ENCODE measurements at regions not wholly inside any gene's neighbourhood (a gene's known extent, or its start where the extent isn't known, plus 50 kb on each side); places are given as distances from the start of the nearest gene placed in this dataset.

DNA sequence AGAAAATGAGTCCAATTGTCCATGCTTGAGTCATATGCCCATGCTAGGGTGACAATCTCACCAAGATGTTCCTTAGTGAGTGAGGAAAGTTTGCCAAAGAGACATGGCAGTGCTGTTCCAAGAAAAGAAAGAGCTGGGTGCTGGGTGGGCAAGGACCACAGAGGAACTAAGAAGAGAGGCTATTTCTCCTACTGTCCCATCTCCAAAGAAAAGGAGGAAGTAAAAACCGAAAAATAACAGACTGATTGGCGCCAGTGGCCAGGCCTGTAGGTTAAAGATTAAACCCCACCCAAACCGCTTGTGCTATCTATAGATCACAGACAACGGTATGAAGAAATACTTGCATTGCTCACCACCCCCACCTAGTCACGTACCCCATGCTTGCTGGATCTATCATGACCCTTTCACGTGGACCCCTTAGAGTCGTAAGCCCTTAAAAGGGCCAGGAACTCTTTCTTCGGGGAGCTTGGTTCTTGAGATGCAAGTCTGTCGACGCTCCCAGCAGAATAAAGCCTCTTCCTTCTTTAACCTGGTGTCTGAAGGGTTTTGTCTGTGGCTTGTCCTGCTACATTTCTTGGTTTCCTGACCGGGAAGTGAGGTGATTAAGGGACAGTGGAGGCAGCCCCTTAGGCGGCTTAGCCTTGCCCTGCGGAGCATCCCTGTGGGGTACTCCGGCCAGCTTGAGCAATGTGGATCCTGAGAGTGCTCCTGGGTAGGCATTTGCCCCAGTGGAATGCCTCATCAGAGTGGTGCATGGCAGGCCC, 606.5 kb downstream of the UQCRFS1 start:
- Mint-ChIP-seq H3K27me3 (ENCODE audit: low read depth) (no peaks in the 10 kb centered on the region), H3K4me1 (peaks cover 6% of the 10 kb centered on the region), H3K9me3 (peaks cover 28% of the 10 kb centered on the region), H3K27ac (no peak overlapping the region), H3K36me3 (peaks cover 40% of the 10 kb centered on the region), H3K4me3 (no peak overlapping the region)
- TF ChIP-seq PRDM15 (CRISPR knock-in tag; IDR thresholded peaks at IDR 0.05) = no peak
- ChIA-PET CTCF (no interaction called here), POLR2A (no interaction called here)
- ATAC-seq (no peak), DNase-seq (ENCODE audit: low spot score) (no peak)

DNA sequence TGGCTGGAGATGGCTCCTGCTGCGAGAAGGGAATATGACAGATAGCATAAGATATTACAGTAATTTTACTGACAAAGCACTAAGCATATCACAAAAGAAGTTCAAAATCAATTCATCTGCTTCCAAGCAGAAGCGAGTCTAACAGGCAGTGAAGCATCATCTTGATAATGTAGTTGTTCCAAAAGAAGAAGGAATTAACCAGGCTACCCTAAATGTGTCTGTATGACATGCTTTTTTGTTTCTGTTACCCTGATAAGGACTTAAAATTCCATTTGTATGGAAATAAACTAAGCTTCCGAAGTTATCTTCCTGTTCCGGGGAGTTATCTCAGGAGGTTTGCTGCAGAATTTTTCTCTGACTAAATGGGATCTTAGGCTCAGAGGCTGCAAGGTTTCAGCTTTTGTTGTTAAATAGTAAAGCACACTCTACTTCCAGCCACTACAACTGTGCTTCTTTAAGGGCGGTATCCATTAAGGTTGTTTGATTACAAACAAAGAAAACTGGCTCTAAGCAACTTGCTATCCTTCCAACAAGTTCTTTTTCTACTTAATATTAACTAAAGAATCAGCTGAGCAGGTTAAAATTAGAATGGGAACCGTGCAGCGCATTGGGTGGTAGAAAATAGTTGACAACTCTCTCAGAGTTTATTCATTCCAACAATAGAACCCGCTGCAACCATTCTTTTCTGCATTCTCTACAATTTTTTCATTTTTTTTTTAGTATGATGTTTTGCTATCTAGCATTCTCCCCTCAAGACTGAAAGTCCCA, 607.3 kb downstream of the UQCRFS1 start:
- DNase-seq (ENCODE audit: low spot score) (no peak), ATAC-seq (no peak)
- peaks cover 28% of the 10 kb centered on the region for H3K9me3 Mint-ChIP-seq
- no peak overlapping the region for H3K27ac Mint-ChIP-seq
- POLR2A ChIA-PET = no interaction called here
- peaks cover 40% of the 10 kb centered on the region for H3K36me3 Mint-ChIP-seq
- H3K4me1 Mint-ChIP-seq = no peaks in the 10 kb centered on the region
- no peaks in the 10 kb centered on the region for H3K27me3 Mint-ChIP-seq (ENCODE audit: low read depth)
- TF ChIP-seq ZNF671 (CRISPR knock-in tag; IDR thresholded peaks at IDR 0.05) (no peak), ZNF232 (CRISPR knock-in tag; IDR thresholded peaks at IDR 0.05) (no peak), SP1 (CRISPR knock-in tag; conservative IDR thresholded peaks at IDR 0.05) (no peak), ESRRA (CRISPR knock-in tag; IDR thresholded peaks at IDR 0.05; ENCODE audit: borderline replicate concordance) (no peak), KAT7 (CRISPR knock-in tag; IDR thresholded peaks at IDR 0.05; ENCODE audit: borderline replicate concordance) (no peak), GABPB1 (CRISPR knock-in tag; IDR thresholded peaks at IDR 0.05) (no peak)
- TF ChIP-seq, protein P1, sequence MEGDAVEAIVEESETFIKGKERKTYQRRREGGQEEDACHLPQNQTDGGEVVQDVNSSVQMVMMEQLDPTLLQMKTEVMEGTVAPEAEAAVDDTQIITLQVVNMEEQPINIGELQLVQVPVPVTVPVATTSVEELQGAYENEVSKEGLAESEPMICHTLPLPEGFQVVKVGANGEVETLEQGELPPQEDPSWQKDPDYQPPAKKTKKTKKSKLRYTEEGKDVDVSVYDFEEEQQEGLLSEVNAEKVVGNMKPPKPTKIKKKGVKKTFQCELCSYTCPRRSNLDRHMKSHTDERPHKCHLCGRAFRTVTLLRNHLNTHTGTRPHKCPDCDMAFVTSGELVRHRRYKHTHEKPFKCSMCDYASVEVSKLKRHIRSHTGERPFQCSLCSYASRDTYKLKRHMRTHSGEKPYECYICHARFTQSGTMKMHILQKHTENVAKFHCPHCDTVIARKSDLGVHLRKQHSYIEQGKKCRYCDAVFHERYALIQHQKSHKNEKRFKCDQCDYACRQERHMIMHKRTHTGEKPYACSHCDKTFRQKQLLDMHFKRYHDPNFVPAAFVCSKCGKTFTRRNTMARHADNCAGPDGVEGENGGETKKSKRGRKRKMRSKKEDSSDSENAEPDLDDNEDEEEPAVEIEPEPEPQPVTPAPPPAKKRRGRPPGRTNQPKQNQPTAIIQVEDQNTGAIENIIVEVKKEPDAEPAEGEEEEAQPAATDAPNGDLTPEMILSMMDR (IDR thresholded peaks at IDR 0.05) = no peak
- TF ChIP-seq, protein P2, sequence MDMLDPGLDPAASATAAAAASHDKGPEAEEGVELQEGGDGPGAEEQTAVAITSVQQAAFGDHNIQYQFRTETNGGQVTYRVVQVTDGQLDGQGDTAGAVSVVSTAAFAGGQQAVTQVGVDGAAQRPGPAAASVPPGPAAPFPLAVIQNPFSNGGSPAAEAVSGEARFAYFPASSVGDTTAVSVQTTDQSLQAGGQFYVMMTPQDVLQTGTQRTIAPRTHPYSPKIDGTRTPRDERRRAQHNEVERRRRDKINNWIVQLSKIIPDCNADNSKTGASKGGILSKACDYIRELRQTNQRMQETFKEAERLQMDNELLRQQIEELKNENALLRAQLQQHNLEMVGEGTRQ (CRISPR knock-in tag; IDR thresholded peaks at IDR 0.05) = no peak
- CTCF ChIA-PET = no interaction called here
- H3K4me3 Mint-ChIP-seq = no peak overlapping the region

DNA sequence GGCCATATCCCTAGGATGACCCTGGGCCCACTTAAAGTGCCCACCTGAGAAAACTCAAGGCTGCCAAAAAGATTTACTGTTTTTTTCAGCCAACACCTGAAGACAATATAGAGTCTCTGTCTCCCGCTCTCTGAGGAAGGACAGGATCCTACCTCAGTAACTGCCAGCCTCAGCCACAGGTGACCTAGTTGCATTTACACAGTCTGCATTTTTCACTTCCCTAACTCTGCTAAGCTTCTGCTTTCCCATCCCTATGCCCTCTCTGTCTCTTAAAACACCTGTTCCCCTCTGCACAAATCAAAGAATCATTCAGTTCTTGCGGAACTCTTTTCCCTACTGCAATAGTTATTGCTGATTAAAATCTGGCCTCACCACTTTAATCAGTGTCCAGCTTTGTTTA, 609.5 kb downstream of the UQCRFS1 start:
- Mint-ChIP-seq H3K4me3 (no peak overlapping the region), H3K27me3 (ENCODE audit: low read depth) (no peaks in the 10 kb centered on the region), H3K36me3 (peaks cover 40% of the 10 kb centered on the region), H3K27ac (no peak overlapping the region), H3K4me1 (peaks cover 6% of the 10 kb centered on the region), H3K9me3 (peaks cover 28% of the 10 kb centered on the region)
- TF ChIP-seq JUN (CRISPR knock-in tag; IDR thresholded peaks at IDR 0.05) (no peak), NFE2L1 (CRISPR knock-in tag; IDR thresholded peaks at IDR 0.05) (no peak), CREB1 (CRISPR knock-in tag; IDR thresholded peaks at IDR 0.05) (no peak), TEAD1 (CRISPR knock-in tag; IDR thresholded peaks at IDR 0.05) (no peak), TP53 (CRISPR knock-in tag; IDR thresholded peaks at IDR 0.05) (no peak), NFATC4 (CRISPR knock-in tag; IDR thresholded peaks at IDR 0.05) (no peak), SOX15 (CRISPR knock-in tag; IDR thresholded peaks at IDR 0.05) (no peak), E2F1 (CRISPR knock-in tag; IDR thresholded peaks at IDR 0.05) (no peak), ZNF281 (CRISPR knock-in tag; IDR thresholded peaks at IDR 0.05) (no peak), CDX4 (CRISPR knock-in tag; IDR thresholded peaks at IDR 0.05; ENCODE audit: borderline replicate concordance) (no peak), HMGA2 (CRISPR knock-in tag; IDR thresholded peaks at IDR 0.05) (no peak)
- TF ChIP-seq, protein P3, sequence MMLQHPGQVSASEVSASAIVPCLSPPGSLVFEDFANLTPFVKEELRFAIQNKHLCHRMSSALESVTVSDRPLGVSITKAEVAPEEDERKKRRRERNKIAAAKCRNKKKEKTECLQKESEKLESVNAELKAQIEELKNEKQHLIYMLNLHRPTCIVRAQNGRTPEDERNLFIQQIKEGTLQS (CRISPR knock-in tag; conservative IDR thresholded peaks at IDR 0.05) = no peak
- no peak for ATAC-seq
- CTCF ChIA-PET = interaction anchor here (1.3 kb wide), 1 partner anchor 9 kb away, joined by 3 read pairs; no protein-coding TSS in a partner anchor
- no peak for DNase-seq (ENCODE audit: low spot score)
- POLR2A ChIA-PET = no interaction called here

Data from WTC11 (cell line).